ENCODE measurements at regions not wholly inside any gene's neighbourhood (a gene's known extent, or its start where the extent isn't known, plus 50 kb on each side); places are given as distances from the start of the nearest gene placed in this dataset.

DNA sequence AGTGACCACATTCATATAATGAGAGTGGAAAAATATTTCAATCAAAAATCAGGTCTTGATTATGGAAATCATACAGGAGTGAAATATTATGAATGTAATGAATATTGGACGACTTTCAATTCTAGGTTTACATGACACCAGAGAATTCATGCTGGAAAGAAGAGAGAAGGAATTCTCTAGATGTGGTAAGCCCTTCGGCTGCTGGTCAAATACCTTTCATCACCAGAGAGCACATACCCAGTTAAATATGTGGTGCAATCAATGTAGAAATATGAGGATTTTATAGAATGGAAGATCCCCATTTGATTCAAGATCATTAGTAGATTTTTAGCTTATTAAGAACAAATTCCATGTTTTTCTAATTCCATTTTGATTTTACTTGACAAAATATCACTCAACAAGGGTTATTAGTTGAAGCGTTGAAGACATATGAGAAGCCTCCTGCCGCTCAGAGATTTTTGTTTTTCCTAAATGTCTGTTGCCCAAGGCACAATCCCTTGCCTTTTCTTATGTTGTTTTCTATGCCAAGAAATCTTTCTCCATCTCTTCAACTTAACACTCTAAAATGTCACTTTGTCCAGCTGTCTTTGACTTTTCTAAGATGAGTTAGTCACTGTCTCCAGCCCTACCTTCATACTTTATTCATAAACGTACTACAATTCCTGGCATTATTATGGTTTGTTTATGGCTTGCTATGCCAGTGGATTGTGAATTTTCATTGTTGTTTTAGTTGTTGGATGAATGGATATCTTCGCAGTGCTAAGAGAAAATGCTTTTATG lies 72.8 kb upstream of the ZDHHC17 start:
- no peak overlapping the region for H3K9ac ChIP-seq (ENCODE audit: insufficient read depth, low read length)
- TF ChIP-seq EZH2 (IDR thresholded peaks at IDR 0.05; ENCODE audit: low read length, missing control alignments): no peak
- no peak for TF ChIP-seq CTCF (conservative IDR thresholded peaks at IDR 0.05 in 1 of 2, IDR thresholded peaks at IDR 0.05 in 1 of 2; ENCODE audit: low read depth in 1 of 2, low read length in 2 of 2)
- H3K4me2 ChIP-seq (ENCODE audit: extremely low read depth, insufficient read depth, low read length): no peak overlapping the region
- H3K27me3 ChIP-seq (ENCODE audit: control insufficient read depth, insufficient read depth, low read length): no peaks in the 10 kb centered on the region
- H3K27ac ChIP-seq (ENCODE audit: insufficient read depth, low read length): no peak overlapping the region
- H2AFZ ChIP-seq (ENCODE audit: low read length): no peak overlapping the region
- H4K20me1 ChIP-seq (ENCODE audit: control insufficient read depth, extremely low read depth, insufficient read depth, low read length): no peaks in the 10 kb centered on the region
- peak in 1 of 2 donors; percentile 56 for DNase-seq (ENCODE audit: low read depth in 2 of 2)
- H3K4me3 ChIP-seq (replicated peaks in 1 of 4; ENCODE audit: control extremely low read depth in 1 of 4, insufficient read depth in 1 of 4, low read depth in 3 of 4, low read length in 4 of 4): no peak overlapping the region
- H3K79me2 ChIP-seq (ENCODE audit: control insufficient read depth, insufficient read depth, low read length): no peaks in the 10 kb centered on the region
- H3K4me1 ChIP-seq (ENCODE audit: control insufficient read depth, extremely low read depth, insufficient read depth, low read length): no peaks in the 10 kb centered on the region
- H3K36me3 ChIP-seq (ENCODE audit: control insufficient read depth, insufficient read depth, low read length): no peaks in the 10 kb centered on the region
- H3K9me3 ChIP-seq (ENCODE audit: control insufficient read depth, insufficient read depth, low read depth, low read length): no peaks in the 10 kb centered on the region

- no peaks in the 10 kb centered on the region for H3K27me3 ChIP-seq (ENCODE audit: control insufficient read depth, insufficient read depth, low read length)
- H4K20me1 ChIP-seq (ENCODE audit: control insufficient read depth, extremely low read depth, insufficient read depth, low read length): no peaks in the 10 kb centered on the region
- no peaks in the 10 kb centered on the region for H3K36me3 ChIP-seq (ENCODE audit: control insufficient read depth, insufficient read depth, low read length)
- TF ChIP-seq CTCF (conservative IDR thresholded peaks at IDR 0.05 in 1 of 2, IDR thresholded peaks at IDR 0.05 in 1 of 2; ENCODE audit: low read depth in 1 of 2, low read length in 2 of 2) (no peak), EZH2 (IDR thresholded peaks at IDR 0.05; ENCODE audit: low read length, missing control alignments) (no peak)
- H3K4me1 ChIP-seq (ENCODE audit: control insufficient read depth, extremely low read depth, insufficient read depth, low read length): no peaks in the 10 kb centered on the region
- no peak overlapping the region for H3K4me3 ChIP-seq (replicated peaks in 1 of 4; ENCODE audit: control extremely low read depth in 1 of 4, insufficient read depth in 1 of 4, low read depth in 3 of 4, low read length in 4 of 4)
- no peak overlapping the region for H3K27ac ChIP-seq (ENCODE audit: insufficient read depth, low read length)
- no peak for DNase-seq (ENCODE audit: low read depth in 2 of 2)
- no peaks in the 10 kb centered on the region for H3K9me3 ChIP-seq (ENCODE audit: control insufficient read depth, insufficient read depth, low read depth, low read length)
- H3K79me2 ChIP-seq (ENCODE audit: control insufficient read depth, insufficient read depth, low read length): no peaks in the 10 kb centered on the region
- H3K9ac ChIP-seq (ENCODE audit: insufficient read depth, low read length): no peak overlapping the region
- no peak overlapping the region for H2AFZ ChIP-seq (ENCODE audit: low read length)
- no peak overlapping the region for H3K4me2 ChIP-seq (ENCODE audit: extremely low read depth, insufficient read depth, low read length)
Observed at GRCh38 chr12:76692846-76693245, 71.1 kb upstream of the ZDHHC17 start.

DNA sequence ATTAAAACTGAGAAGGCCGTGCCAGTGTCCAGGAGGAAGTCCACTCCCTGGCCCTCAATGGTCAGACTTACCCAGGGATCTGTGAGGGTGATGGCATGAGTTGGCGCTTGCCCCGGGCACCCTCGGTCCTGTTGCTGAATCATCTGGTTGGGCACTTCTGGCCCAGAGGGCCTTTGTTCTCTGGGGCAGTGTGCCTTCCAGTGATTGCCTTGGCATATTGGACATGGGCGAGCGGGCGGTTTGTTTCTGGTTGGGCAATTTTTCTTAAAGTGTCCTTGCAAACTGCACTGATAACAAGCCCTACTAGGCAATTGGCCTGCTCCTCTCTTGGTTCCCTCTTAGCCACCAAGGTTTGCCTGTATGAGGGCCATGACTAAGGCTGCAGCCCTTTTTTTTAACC lies 69.5 kb upstream of the ZDHHC17 start:
- Histone ChIP-seq H3K79me2 (ENCODE audit: control insufficient read depth, insufficient read depth, low read length) (no peaks in the 10 kb centered on the region), H3K27me3 (ENCODE audit: control insufficient read depth, insufficient read depth, low read length) (no peaks in the 10 kb centered on the region), H3K9ac (ENCODE audit: insufficient read depth, low read length) (no peak overlapping the region), H3K4me1 (ENCODE audit: control insufficient read depth, extremely low read depth, insufficient read depth, low read length) (no peaks in the 10 kb centered on the region), H3K4me2 (ENCODE audit: extremely low read depth, insufficient read depth, low read length) (no peak overlapping the region), H3K36me3 (ENCODE audit: control insufficient read depth, insufficient read depth, low read length) (no peaks in the 10 kb centered on the region), H2AFZ (ENCODE audit: low read length) (no peak overlapping the region), H3K4me3 (replicated peaks in 1 of 4; ENCODE audit: control extremely low read depth in 1 of 4, insufficient read depth in 1 of 4, low read depth in 3 of 4, low read length in 4 of 4) (no peak overlapping the region), H3K9me3 (ENCODE audit: control insufficient read depth, insufficient read depth, low read depth, low read length) (no peaks in the 10 kb centered on the region), H3K27ac (ENCODE audit: insufficient read depth, low read length) (no peak overlapping the region), H4K20me1 (ENCODE audit: control insufficient read depth, extremely low read depth, insufficient read depth, low read length) (no peaks in the 10 kb centered on the region)
- no peak for DNase-seq (ENCODE audit: low read depth in 2 of 2)
- TF ChIP-seq CTCF (conservative IDR thresholded peaks at IDR 0.05 in 1 of 2, IDR thresholded peaks at IDR 0.05 in 1 of 2; ENCODE audit: low read depth in 1 of 2, low read length in 2 of 2) (no peak), EZH2 (IDR thresholded peaks at IDR 0.05; ENCODE audit: low read length, missing control alignments) (no peak)
